ENCODE measurements at regions not wholly inside any gene's neighbourhood (a gene's known extent, or its start where the extent isn't known, plus 50 kb on each side); places are given as distances from the start of the nearest gene placed in this dataset.

- Mint-ChIP-seq H3K4me3 (no peak overlapping the region), H3K27me3 (peaks cover 0 to 13% (median 6%) of the 10 kb centered on the region in 5 donors), H3K27ac (no peak overlapping the region), H3K4me1 (no peaks in the 10 kb centered on the region), H3K9me3 (peaks cover 0 to 5% (median 0%) of the 10 kb centered on the region in 11 donors), H3K36me3 (no peaks in the 10 kb centered on the region)
- no peaks in the 10 kb centered on the region for H3K4me1 ChIP-seq (ENCODE audit: control insufficient read depth in 2 of 2, insufficient read depth in 2 of 2, low read length in 2 of 2)
- H3K27ac ChIP-seq (ENCODE audit: low read depth, low read length) = no peak overlapping the region
- intact Hi-C loops (cut with micrococcal nuclease) = no loop called here
- POLR2A ChIA-PET = no interaction called here
- CTCF ChIA-PET = no interaction called here
- no peak for ATAC-seq
- peaks cover 0 to 4% of the 10 kb centered on the region in 2 donors for H3K27me3 ChIP-seq (ENCODE audit: control insufficient read depth in 2 of 2, insufficient read depth in 2 of 2, low read length in 2 of 2)
- H3K9me3 ChIP-seq (ENCODE audit: control insufficient read depth in 2 of 3, low read length in 3 of 3) = no peaks in the 10 kb centered on the region
- H3K36me3 ChIP-seq (ENCODE audit: control insufficient read depth in 2 of 3, insufficient read depth in 3 of 3, low read length in 3 of 3) = no peaks in the 10 kb centered on the region
- no peak overlapping the region for H3K4me3 ChIP-seq (ENCODE audit: low read length)
- DNase-seq = no peak
Measured at GRCh38 chr15:31556494-31557150, 230.0 kb downstream of the KLF13 start.

- DNase-seq (no peak), ATAC-seq (no peak)
- ChIA-PET POLR2A (no interaction called here), CTCF (no interaction called here)
- H3K27me3 ChIP-seq (ENCODE audit: control insufficient read depth in 2 of 2, insufficient read depth in 2 of 2, low read length in 2 of 2) = peaks cover 0 to 4% of the 10 kb centered on the region in 2 donors
- Mint-ChIP-seq H3K27me3 (peaks cover 0 to 13% (median 6%) of the 10 kb centered on the region in 5 donors), H3K4me3 (no peak overlapping the region), H3K36me3 (no peaks in the 10 kb centered on the region), H3K27ac (no peak overlapping the region), H3K4me1 (no peaks in the 10 kb centered on the region), H3K9me3 (peaks cover 0 to 5% (median 0%) of the 10 kb centered on the region in 11 donors)
- H3K4me1 ChIP-seq (ENCODE audit: control insufficient read depth in 2 of 2, insufficient read depth in 2 of 2, low read length in 2 of 2) = no peaks in the 10 kb centered on the region
- no peak overlapping the region for H3K27ac ChIP-seq (ENCODE audit: low read depth, low read length)
- intact Hi-C loops (cut with micrococcal nuclease) = no loop called here
- no peak overlapping the region for H3K4me3 ChIP-seq (ENCODE audit: low read length)
- no peaks in the 10 kb centered on the region for H3K36me3 ChIP-seq (ENCODE audit: control insufficient read depth in 2 of 3, insufficient read depth in 3 of 3, low read length in 3 of 3)
- no peaks in the 10 kb centered on the region for H3K9me3 ChIP-seq (ENCODE audit: control insufficient read depth in 2 of 3, low read length in 3 of 3)
Measured at GRCh38 chr15:31557899-31558298, 231.3 kb downstream of the KLF13 start.

- peaks cover 0 to 5% (median 0%) of the 10 kb centered on the region in 11 donors for H3K9me3 Mint-ChIP-seq
- H3K4me3 ChIP-seq (ENCODE audit: low read length) = no peak overlapping the region
- no peaks in the 10 kb centered on the region for H3K4me1 ChIP-seq (ENCODE audit: control insufficient read depth in 2 of 2, insufficient read depth in 2 of 2, low read length in 2 of 2)
- H3K27ac Mint-ChIP-seq = no peak overlapping the region
- H3K27me3 Mint-ChIP-seq = peaks cover 0 to 13% (median 6%) of the 10 kb centered on the region in 5 donors
- H3K36me3 ChIP-seq (ENCODE audit: control insufficient read depth in 2 of 3, insufficient read depth in 3 of 3, low read length in 3 of 3) = no peaks in the 10 kb centered on the region
- intact Hi-C loops (cut with micrococcal nuclease) = no loop called here
- DNase-seq (no peak), ATAC-seq (no peak)
- peaks cover 0 to 4% of the 10 kb centered on the region in 2 donors for H3K27me3 ChIP-seq (ENCODE audit: control insufficient read depth in 2 of 2, insufficient read depth in 2 of 2, low read length in 2 of 2)
- ChIA-PET POLR2A (no interaction called here), CTCF (no interaction called here)
- H3K27ac ChIP-seq (ENCODE audit: low read depth, low read length) = no peak overlapping the region
- H3K4me1 Mint-ChIP-seq = no peaks in the 10 kb centered on the region
- H3K9me3 ChIP-seq (ENCODE audit: control insufficient read depth in 2 of 3, low read length in 3 of 3) = no peaks in the 10 kb centered on the region
- no peaks in the 10 kb centered on the region for H3K36me3 Mint-ChIP-seq
- H3K4me3 Mint-ChIP-seq = no peak overlapping the region
Measured at GRCh38 chr15:31558840-31559239, 232.2 kb downstream of the KLF13 start.

- Mint-ChIP-seq H3K36me3 (no peaks in the 10 kb centered on the region), H3K4me1 (no peaks in the 10 kb centered on the region), H3K4me3 (no peak overlapping the region), H3K27ac (no peak overlapping the region), H3K9me3 (peaks cover 0 to 5% (median 0%) of the 10 kb centered on the region in 11 donors), H3K27me3 (peaks cover 0 to 9% (median 6%) of the 10 kb centered on the region in 5 donors)
- ATAC-seq = no peak
- Histone ChIP-seq H3K27ac (ENCODE audit: low read depth, low read length) (no peak overlapping the region), H3K36me3 (ENCODE audit: control insufficient read depth in 2 of 3, insufficient read depth in 3 of 3, low read length in 3 of 3) (no peaks in the 10 kb centered on the region), H3K4me3 (ENCODE audit: low read length) (no peak overlapping the region), H3K4me1 (ENCODE audit: control insufficient read depth in 2 of 2, insufficient read depth in 2 of 2, low read length in 2 of 2) (no peaks in the 10 kb centered on the region), H3K27me3 (ENCODE audit: control insufficient read depth in 2 of 2, insufficient read depth in 2 of 2, low read length in 2 of 2) (peaks cover 0 to 4% of the 10 kb centered on the region in 2 donors), H3K9me3 (ENCODE audit: control insufficient read depth in 2 of 3, low read length in 3 of 3) (no peaks in the 10 kb centered on the region)
- no peak for DNase-seq
- CTCF ChIA-PET = no interaction called here
- POLR2A ChIA-PET = no interaction called here
- intact Hi-C loops (cut with micrococcal nuclease) = no loop called here
Measured at GRCh38 chr15:31559786-31560185, 233.2 kb downstream of the KLF13 start.

GRCh38 chr15:31560643-31561042 lies 234.0 kb downstream of the KLF13 start:
- POLR2A ChIA-PET = no interaction called here
- ATAC-seq = no peak

GRCh38 chr15:31561156-31561555 lies 234.5 kb downstream of the KLF13 start:
- Mint-ChIP-seq H3K36me3 (peaks cover 0 to 1% (median 0%) of the 10 kb centered on the region in 5 donors), H3K27me3 (peaks cover 0 to 9% (median 6%) of the 10 kb centered on the region in 5 donors), H3K27ac (no peak overlapping the region), H3K4me1 (no peaks in the 10 kb centered on the region), H3K9me3 (peaks cover 0 to 5% (median 0%) of the 10 kb centered on the region in 11 donors), H3K4me3 (no peak overlapping the region)
- ATAC-seq = no peak
- Histone ChIP-seq H3K9me3 (ENCODE audit: control insufficient read depth in 2 of 3, low read length in 3 of 3) (no peaks in the 10 kb centered on the region), H3K4me1 (ENCODE audit: control insufficient read depth in 2 of 2, insufficient read depth in 2 of 2, low read length in 2 of 2) (no peaks in the 10 kb centered on the region), H3K36me3 (ENCODE audit: control insufficient read depth in 2 of 3, insufficient read depth in 3 of 3, low read length in 3 of 3) (no peaks in the 10 kb centered on the region), H3K4me3 (ENCODE audit: low read length) (no peak overlapping the region), H3K27ac (ENCODE audit: low read depth, low read length) (no peak overlapping the region), H3K27me3 (ENCODE audit: control insufficient read depth in 2 of 2, insufficient read depth in 2 of 2, low read length in 2 of 2) (peaks cover 0 to 4% of the 10 kb centered on the region in 2 donors)
- ChIA-PET POLR2A (no interaction called here), CTCF (no interaction called here)
- DNase-seq = no peak
- intact Hi-C loops (cut with micrococcal nuclease) = no loop called here

More at GRCh38 chr15:31560643-31561042, 234.0 kb downstream of the KLF13 start:
- no peak overlapping the region for H3K27ac ChIP-seq (ENCODE audit: low read depth, low read length)
- Mint-ChIP-seq H3K36me3 (no peaks in the 10 kb centered on the region), H3K9me3 (peaks cover 0 to 5% (median 0%) of the 10 kb centered on the region in 11 donors), H3K27ac (no peak overlapping the region), H3K4me3 (no peak overlapping the region), H3K27me3 (peaks cover 0 to 9% (median 6%) of the 10 kb centered on the region in 5 donors), H3K4me1 (no peaks in the 10 kb centered on the region)
- H3K36me3 ChIP-seq (ENCODE audit: control insufficient read depth in 2 of 3, insufficient read depth in 3 of 3, low read length in 3 of 3) = no peaks in the 10 kb centered on the region
- H3K4me1 ChIP-seq (ENCODE audit: control insufficient read depth in 2 of 2, insufficient read depth in 2 of 2, low read length in 2 of 2) = no peaks in the 10 kb centered on the region
- H3K9me3 ChIP-seq (ENCODE audit: control insufficient read depth in 2 of 3, low read length in 3 of 3) = no peaks in the 10 kb centered on the region
- intact Hi-C loops (cut with micrococcal nuclease) = no loop called here
- no peak for DNase-seq
- CTCF ChIA-PET = no interaction called here
- peaks cover 0 to 4% of the 10 kb centered on the region in 2 donors for H3K27me3 ChIP-seq (ENCODE audit: control insufficient read depth in 2 of 2, insufficient read depth in 2 of 2, low read length in 2 of 2)
- H3K4me3 ChIP-seq (ENCODE audit: low read length) = no peak overlapping the region

GRCh38 chr15:31563001-31563400 lies 236.4 kb downstream of the KLF13 start:
- Mint-ChIP-seq H3K36me3 (peaks cover 0 to 5% (median 3%) of the 10 kb centered on the region in 5 donors), H3K9me3 (peaks cover 0 to 18% (median 6%) of the 10 kb centered on the region in 11 donors), H3K4me3 (no peak overlapping the region), H3K27ac (no peak overlapping the region), H3K4me1 (no peaks in the 10 kb centered on the region), H3K27me3 (peaks cover 0 to 6% (median 0%) of the 10 kb centered on the region in 5 donors)
- Histone ChIP-seq H3K36me3 (ENCODE audit: control insufficient read depth in 2 of 3, insufficient read depth in 3 of 3, low read length in 3 of 3) (no peaks in the 10 kb centered on the region), H3K27me3 (ENCODE audit: control insufficient read depth in 2 of 2, insufficient read depth in 2 of 2, low read length in 2 of 2) (peaks cover 0 to 4% of the 10 kb centered on the region in 2 donors), H3K27ac (ENCODE audit: low read depth, low read length) (no peak overlapping the region), H3K9me3 (ENCODE audit: control insufficient read depth in 2 of 3, low read length in 3 of 3) (peaks cover 0 to 2% (median 0%) of the 10 kb centered on the region in 3 experiments), H3K4me1 (ENCODE audit: control insufficient read depth in 2 of 2, insufficient read depth in 2 of 2, low read length in 2 of 2) (no peaks in the 10 kb centered on the region), H3K4me3 (ENCODE audit: low read length) (no peak overlapping the region)
- ATAC-seq (no peak), DNase-seq (no peak)
- ChIA-PET POLR2A (no interaction called here), CTCF (no interaction called here)
- intact Hi-C loops (cut with micrococcal nuclease) = no loop called here
